IPS-NIHi7 (cell line): ENCODE measurements at regions not wholly inside any gene's neighbourhood (a gene's known extent, or its start where the extent isn't known, plus 50 kb on each side); places are given as distances from the start of the nearest gene placed in this dataset.

ENCODE experiments used
- DNase-seq: peaks from one replicate; pipeline ENCODE4 v3.0.0; 2012; ENCODE audit warnings: mixed read lengths; ENCODE audit errors: extremely low spot score

GRCh38 chr5:5638211-5638610, 215.7 kb downstream of the ICE1 start:
- DNase-seq: no peak

DNA sequence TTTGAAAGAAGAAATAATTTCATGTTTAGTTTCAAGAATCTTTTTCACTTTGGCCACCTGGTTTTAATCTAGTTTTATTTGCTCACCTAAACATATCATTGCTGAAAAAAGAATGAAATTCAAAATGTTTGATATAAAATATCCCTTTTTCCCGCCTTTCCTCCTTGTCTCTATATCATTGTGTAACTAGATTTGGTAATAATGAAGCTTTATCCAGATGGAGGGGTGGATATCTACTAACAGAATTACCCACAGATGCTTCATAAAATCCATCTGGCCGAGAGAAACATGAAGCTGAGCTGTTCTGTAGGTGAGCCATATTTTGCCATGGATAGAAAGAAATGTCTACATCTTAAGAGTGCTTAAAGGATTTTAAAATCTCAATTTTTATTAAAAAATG, 214.7 kb downstream of the ICE1 start:
- no peak for DNase-seq

DNA sequence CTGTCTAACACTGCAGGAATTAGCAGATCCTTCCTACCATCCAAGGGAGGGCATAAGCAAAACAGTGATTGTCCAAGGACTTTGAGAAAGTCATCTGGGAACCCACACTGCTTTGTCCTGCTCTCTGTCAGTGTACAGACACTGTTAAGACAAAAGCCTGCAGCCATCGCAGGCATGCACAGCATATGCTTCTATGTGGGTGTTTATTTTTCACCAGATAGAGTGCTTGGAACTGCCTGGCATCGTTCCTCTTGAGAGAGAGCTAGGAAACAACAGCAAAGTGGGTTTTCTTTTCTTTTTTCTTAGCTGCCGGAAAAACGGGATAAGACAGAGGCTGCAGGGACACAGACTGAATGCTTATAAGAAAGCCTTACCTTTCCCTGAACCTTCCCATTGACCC, 212.3 kb downstream of the ICE1 start:
- no peak for DNase-seq

DNA sequence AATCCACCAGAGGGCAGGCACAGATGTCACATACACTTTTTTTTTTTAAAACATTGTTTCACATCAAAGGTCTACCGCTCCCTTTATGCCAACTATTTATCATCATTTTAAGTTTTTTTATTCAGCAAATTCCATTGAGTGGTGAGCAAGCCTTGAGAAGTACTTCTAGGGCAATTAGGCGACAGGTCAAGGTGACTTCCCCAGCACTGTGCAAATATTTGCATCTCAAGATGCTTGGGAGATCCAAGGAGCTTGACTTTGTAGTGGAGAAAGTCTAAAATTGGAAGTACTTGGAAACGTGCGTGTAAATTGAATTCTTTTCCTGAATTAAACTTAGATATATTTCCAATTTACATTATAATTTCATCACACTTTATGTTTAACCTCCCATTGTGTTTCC, 211.1 kb downstream of the ICE1 start:
- DNase-seq: no peak

DNA sequence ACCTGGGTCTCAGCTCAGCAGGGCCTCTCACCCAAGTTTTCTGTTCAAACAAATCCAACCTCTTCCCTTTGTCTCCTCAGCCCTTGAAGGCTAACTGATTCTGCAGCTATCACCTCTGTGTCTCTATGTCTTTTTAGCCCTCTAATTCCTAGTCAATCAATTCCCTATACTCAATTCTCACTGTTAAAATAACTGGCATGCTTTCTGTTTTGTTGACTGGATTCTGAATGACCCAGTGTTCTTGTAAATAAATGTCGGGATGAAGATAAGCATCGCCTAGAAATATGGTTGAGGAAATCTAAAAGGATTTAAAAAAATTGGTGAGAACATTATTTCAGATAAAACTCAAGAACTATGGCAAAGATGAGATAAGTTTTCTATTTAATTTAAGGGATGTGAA, 210.2 kb downstream of the ICE1 start:
- no peak for DNase-seq

- no peak for DNase-seq
These were observed 207.1 kb downstream of the ICE1 start for GRCh38 chr5:5629607-5629978.

- no peak for DNase-seq
These were observed 206.6 kb downstream of the ICE1 start for GRCh38 chr5:5628866-5629606.

GRCh38 chr5:5626412-5626811, 203.9 kb downstream of the ICE1 start:
- DNase-seq: no peak

GRCh38 chr5:5625491-5625890, 203.0 kb downstream of the ICE1 start:
- DNase-seq: no peak

DNA sequence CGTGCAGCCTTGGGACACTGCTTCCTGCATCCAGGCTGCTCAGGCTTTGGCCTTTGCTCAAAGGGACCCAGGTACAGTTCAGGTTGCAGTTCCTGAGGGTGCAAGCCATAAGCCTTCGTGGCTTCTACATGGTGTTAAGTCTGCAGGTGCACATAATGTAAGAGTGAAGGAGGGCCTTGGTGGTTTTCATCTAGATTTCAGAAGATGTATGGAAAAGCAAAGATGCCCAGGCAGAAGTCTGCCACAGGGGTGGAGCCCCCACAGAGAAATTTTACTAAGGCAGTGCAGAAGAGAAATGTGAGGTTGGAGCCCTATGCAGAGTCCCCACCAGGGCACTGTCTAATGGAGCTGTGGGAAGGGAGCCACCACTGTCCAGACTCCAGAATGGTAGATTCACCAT, 200.9 kb downstream of the ICE1 start:
- DNase-seq: no peak

- no peak for DNase-seq
These were observed 200.3 kb downstream of the ICE1 start for GRCh38 chr5:5622806-5623205.

GRCh38 chr5:5619546-5619945, 197.1 kb downstream of the ICE1 start:
- DNase-seq: no peak

GRCh38 chr5:5617024-5617423, 194.5 kb downstream of the ICE1 start:
- DNase-seq: no peak

DNA sequence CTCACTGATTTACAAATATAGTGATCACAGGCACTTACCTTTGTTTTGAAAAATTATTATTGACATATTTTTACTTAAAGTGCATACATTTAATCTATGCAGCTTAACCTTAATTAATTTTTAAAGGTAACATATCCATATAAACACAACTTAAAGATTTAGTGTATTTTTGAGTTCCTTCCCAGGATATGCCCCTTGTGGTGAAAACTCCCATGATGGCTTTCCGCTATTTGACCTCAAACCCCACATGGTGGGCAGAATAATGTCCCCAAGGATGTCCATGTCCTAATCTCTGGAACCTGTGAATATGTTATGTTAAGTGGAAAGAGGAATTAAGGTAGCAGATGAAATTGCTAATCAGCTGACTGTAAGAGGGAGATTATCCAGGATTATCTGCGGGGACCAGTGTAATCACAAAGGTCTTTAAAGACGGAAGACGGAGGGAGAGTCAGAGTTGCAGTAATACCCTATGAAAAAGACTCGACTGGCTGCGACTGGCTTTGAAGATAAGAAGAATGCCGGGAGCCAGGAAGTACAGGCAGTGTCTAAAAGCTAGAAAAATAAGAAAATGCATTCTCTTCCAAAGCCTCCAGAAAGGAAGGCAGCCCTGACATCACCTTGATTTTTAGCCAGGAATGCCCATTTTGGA, 193.9 kb downstream of the ICE1 start:
- DNase-seq: no peak

- no peak for DNase-seq
These were observed 193.1 kb downstream of the ICE1 start for GRCh38 chr5:5615569-5615968.

GRCh38 chr5:5613261-5613990, 190.9 kb downstream of the ICE1 start:
- no peak for DNase-seq

DNA sequence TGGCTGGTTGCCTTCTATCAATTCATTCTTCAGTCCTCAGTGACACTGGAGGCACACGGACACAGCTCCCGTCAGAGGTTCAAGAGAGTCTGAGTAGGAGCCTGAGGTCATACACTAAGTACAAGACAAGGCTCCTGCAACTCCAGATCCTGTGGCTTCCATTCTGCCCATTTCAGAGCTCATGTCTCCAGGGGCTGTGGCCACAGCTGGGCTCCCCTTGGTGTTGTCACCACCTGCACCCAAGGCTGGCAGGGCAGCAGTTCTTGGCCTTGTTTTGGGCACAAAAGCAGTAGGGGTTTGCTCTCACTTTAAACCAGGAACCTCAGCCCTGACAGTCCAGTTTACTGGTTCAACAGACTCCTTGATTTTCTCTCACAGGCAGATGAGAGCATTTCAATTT, 189.6 kb downstream of the ICE1 start:
- DNase-seq: no peak

- DNase-seq: no peak
These were observed 187.5 kb downstream of the ICE1 start for GRCh38 chr5:5609935-5610334.

GRCh38 chr5:5605170-5605764, 182.8 kb downstream of the ICE1 start:
- no peak for DNase-seq

- no peak for DNase-seq
These were observed 180.1 kb downstream of the ICE1 start for GRCh38 chr5:5602554-5602953.

GRCh38 chr5:5598547-5599113, 176.2 kb downstream of the ICE1 start:
- no peak for DNase-seq

DNA sequence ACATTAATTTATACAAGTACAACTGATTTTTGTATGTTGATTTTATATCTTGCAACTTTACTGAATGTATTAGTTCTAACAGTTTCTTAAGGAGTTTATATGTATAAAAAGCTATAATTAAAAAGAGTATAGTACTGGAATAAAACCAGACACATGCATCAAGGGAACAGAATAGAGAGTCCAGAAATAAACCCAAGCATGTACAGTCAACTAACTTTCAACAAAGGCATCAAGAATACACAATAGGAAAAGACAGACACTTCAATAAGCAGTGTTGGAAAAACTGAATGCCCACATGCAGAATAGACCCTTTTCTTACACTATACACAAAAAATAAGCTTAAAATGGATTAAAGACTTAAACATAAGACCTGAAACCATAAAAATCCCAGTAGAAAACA, 170.9 kb downstream of the ICE1 start:
- DNase-seq: no peak
